ENCODE measurements at regions not wholly inside any gene's neighbourhood (a gene's known extent, or its start where the extent isn't known, plus 50 kb on each side); places are given as distances from the start of the nearest gene placed in this dataset.

- Histone ChIP-seq H3K9ac (ENCODE audit: extremely low read depth, insufficient read length, low read length) (no peak overlapping the region), H4K91ac (ENCODE audit: insufficient read length, low read depth, low read length) (no peak overlapping the region), H3K18ac (ENCODE audit: insufficient read length, low read depth, low read length) (no peak overlapping the region), H2BK5ac (ENCODE audit: insufficient read length, low read length) (no peak overlapping the region), H3K56ac (ENCODE audit: insufficient read length, low read depth, low read length) (no peak overlapping the region), H3K14ac (ENCODE audit: insufficient read depth, low read length) (peak overlapping the region; percentile 47; the same call in 1 of the 2 replicates), H3K79me1 (ENCODE audit: insufficient read depth, low read depth, low read length, poor library complexity, severe bottlenecking) (no peaks in the 10 kb centered on the region), H3K27ac (ENCODE audit: insufficient read length, low read depth, low read length) (no peak overlapping the region), H3K27me3 (ENCODE audit: insufficient read depth, low read length) (no peaks in the 10 kb centered on the region), H4K20me1 (ENCODE audit: control insufficient read depth, insufficient read depth, insufficient read length) (no peaks in the 10 kb centered on the region), H2BK12ac (ENCODE audit: insufficient read length, low read depth, low read length) (no peak overlapping the region), H3K4me1 (ENCODE audit: insufficient read depth, low read length) (no peaks in the 10 kb centered on the region), H3T11ph (ENCODE audit: low read length) (no peak overlapping the region), H3K4ac (ENCODE audit: low read depth, low read length) (no peak overlapping the region), H3K9me3 (ENCODE audit: control insufficient read depth, low read depth, low read length) (no peaks in the 10 kb centered on the region), H2AK5ac (ENCODE audit: insufficient read length, low read length) (no peak overlapping the region), H3K23me2 (ENCODE audit: insufficient read length, low read depth, low read length, poor library complexity, severe bottlenecking) (no peaks in the 10 kb centered on the region), H2BK20ac (ENCODE audit: low read depth, low read length, poor library complexity, severe bottlenecking) (no peak overlapping the region), H3K4me2 (ENCODE audit: insufficient read depth, insufficient read length, low read length) (no peak overlapping the region), H2BK15ac (ENCODE audit: low read depth, low read length) (no peak overlapping the region), H3K23ac (ENCODE audit: insufficient read length, low read depth, low read length) (no peak overlapping the region), H4K5ac (ENCODE audit: insufficient read length, low read depth, low read length) (no peak overlapping the region), H3K79me2 (ENCODE audit: insufficient read depth, low read length) (no peaks in the 10 kb centered on the region), H4K8ac (replicated peaks; ENCODE audit: insufficient read length, low read depth, low read length) (no peak overlapping the region), H2AFZ (ENCODE audit: low read length) (no peak overlapping the region), H2BK120ac (ENCODE audit: low read depth, low read length, poor library complexity, severe bottlenecking) (no peak overlapping the region)
- H3K4me1 Mint-ChIP-seq = peaks cover 13 to 15% of the 10 kb centered on the region in 2 experiments
- no peaks in the 10 kb centered on the region for H3K27me3 Mint-ChIP-seq (ENCODE audit: low read depth)
- H3K36me3 Mint-ChIP-seq (ENCODE audit: insufficient read depth in 1 of 3, low read depth in 3 of 3) = no peaks in the 10 kb centered on the region; a peak in 1 of 7 replicates
- no peak for DNase-seq
- no peak overlapping the region for H3K4me3 Mint-ChIP-seq
- TF ChIP-seq CTCF (conservative IDR thresholded peaks at IDR 0.05) = no peak
- no CpG with 5 or more reads among the region's 4 CpGs for WGBS (ENCODE audit: extremely low coverage, insufficient read length, low lambda C conversion rate)
- H3K9me3 Mint-ChIP-seq = no peaks in the 10 kb centered on the region
- H3K27ac Mint-ChIP-seq = no peak overlapping the region; a peak in 2 of 7 replicates
These were observed 209.9 kb upstream of the CNTN3 start for GRCh38 chr3:74824366-74824765.

Measured in H9 (cell line).